ENCODE measurements at regions not wholly inside any gene's neighbourhood (a gene's known extent, or its start where the extent isn't known, plus 50 kb on each side); places are given as distances from the start of the nearest gene placed in this dataset.

DNA sequence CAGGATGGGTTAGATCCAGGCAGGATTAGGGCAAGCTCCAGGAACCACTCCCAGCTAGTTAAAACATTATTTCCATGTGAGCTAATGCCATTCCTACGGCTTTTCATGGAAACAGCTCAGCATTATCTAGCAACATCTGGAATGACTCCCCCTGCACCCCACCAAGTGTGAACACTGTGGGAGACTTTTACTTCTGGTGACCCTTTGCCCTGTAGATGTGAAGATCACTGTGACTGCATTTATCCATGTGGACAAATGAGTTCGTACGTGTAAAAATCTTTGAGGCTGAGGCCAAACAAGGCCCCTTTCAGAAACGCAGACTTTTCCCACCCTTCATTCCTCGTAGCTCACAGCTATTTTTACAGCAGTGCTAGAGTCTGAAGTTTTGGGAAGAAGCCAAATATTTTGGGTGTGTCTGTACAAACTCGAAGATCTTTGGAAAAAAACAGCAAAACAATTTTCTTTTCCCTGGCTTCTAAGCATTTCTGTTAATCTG lies 221.8 kb upstream of the SOX4 start:
- TF ChIP-seq, protein P1, sequence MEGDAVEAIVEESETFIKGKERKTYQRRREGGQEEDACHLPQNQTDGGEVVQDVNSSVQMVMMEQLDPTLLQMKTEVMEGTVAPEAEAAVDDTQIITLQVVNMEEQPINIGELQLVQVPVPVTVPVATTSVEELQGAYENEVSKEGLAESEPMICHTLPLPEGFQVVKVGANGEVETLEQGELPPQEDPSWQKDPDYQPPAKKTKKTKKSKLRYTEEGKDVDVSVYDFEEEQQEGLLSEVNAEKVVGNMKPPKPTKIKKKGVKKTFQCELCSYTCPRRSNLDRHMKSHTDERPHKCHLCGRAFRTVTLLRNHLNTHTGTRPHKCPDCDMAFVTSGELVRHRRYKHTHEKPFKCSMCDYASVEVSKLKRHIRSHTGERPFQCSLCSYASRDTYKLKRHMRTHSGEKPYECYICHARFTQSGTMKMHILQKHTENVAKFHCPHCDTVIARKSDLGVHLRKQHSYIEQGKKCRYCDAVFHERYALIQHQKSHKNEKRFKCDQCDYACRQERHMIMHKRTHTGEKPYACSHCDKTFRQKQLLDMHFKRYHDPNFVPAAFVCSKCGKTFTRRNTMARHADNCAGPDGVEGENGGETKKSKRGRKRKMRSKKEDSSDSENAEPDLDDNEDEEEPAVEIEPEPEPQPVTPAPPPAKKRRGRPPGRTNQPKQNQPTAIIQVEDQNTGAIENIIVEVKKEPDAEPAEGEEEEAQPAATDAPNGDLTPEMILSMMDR (IDR thresholded peaks at IDR 0.05): no peak
- no peak for TF ChIP-seq POLR2A (IDR thresholded peaks at IDR 0.05)
